Stimulated activated naive CD8-positive, alpha-beta T cell treated with anti-CD3 and anti-CD28 coated beads, Interleukin-15, amount 100 ng/mL, for 72 hours (primary cell): ENCODE measurements at regions not wholly inside any gene's neighbourhood (a gene's known extent, or its start where the extent isn't known, plus 50 kb on each side); places are given as distances from the start of the nearest gene placed in this dataset.

Source experiments
- ATAC-seq: fragments of 150-1000 bp; cut with Tn5 transposase; 2 replicates; pipeline ENCODE4 v1.10.0; 2021; ENCODE audit warnings: mild to moderate bottlenecking, moderate library complexity
- DNase-seq, 2 donors: peaks; one replicate each; pipeline ENCODE4 v3.0.0; 2021 to 2022
- H3K27ac Mint-ChIP-seq, 2 donors: one replicate each; pipeline ENCODE4 v1.8.0; 2022; ENCODE audit warnings: mild to moderate bottlenecking in 2 of 2, mixed read lengths in 2 of 2, moderate library complexity in 2 of 2
- H3K27me3 Mint-ChIP-seq: one replicate; pipeline ENCODE4 v1.8.0; 2022; ENCODE audit warnings: mixed read lengths
- H3K4me1 Mint-ChIP-seq: one replicate; pipeline ENCODE4 v1.8.0; 2022; ENCODE audit warnings: mild to moderate bottlenecking, mixed read lengths
- H3K4me3 Mint-ChIP-seq, 2 donors: one replicate each; pipeline ENCODE4 v1.8.0; 2022; ENCODE audit warnings: mild to moderate bottlenecking in 2 of 2, mixed read lengths in 2 of 2, moderate library complexity in 1 of 2
- H3K9me3 Mint-ChIP-seq, 2 donors: one replicate each; pipeline ENCODE4 v1.8.0; 2022; ENCODE audit warnings: mixed read lengths in 2 of 2

DNA sequence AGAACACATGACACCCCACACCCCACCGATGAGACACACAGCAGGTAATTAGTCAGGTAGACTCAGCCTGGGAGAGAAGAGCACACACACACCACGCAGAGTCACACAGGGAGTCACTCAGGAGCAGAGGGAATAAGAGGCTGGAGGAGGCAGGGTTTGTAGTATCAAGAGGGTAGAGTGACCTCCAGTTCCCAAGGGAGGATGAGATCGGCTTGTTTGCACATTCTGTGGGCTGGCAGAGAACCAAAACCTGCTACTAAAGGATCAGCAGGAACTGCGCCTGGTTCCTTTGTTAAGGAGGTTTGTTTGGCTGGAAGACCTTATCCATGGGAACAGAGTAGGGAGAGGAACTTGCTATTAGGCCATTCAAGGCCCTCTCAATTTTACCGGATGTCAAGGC, 281.4 kb upstream of the SLCO3A1 start:
- DNase-seq: no peak
- H3K9me3 Mint-ChIP-seq: peaks cover 0 to 7% of the 10 kb centered on the region in 2 donors
- peaks cover 15% of the 10 kb centered on the region for H3K27me3 Mint-ChIP-seq
- H3K27ac Mint-ChIP-seq: peak overlapping the region; percentile 10 to 16
- no peaks in the 10 kb centered on the region for H3K4me1 Mint-ChIP-seq
- no peak overlapping the region for H3K4me3 Mint-ChIP-seq
- ATAC-seq: no peak

DNA sequence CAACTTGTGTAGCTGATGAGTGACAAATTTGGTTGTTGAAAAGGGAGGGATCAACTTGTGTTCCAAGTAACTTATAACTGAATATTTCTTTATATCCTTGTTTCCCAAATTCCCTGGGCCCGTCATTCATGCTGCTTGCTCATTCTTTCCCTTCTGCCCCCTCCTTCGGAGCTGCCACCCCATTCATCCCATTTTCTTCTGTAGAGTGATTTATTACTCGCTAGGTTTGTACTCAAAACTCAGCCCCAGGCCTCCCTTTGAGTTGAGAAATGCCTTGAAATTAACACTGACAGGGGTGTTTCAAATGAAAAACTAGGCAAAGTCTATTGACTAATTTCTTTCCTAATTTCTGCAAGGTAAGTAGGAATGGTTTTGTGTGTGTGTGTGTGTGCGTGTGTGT, 277.4 kb upstream of the SLCO3A1 start:
- H3K9me3 Mint-ChIP-seq: peaks cover 0 to 7% of the 10 kb centered on the region in 2 donors
- no peak overlapping the region for H3K4me3 Mint-ChIP-seq
- no peaks in the 10 kb centered on the region for H3K4me1 Mint-ChIP-seq
- ATAC-seq (no peak), DNase-seq (no peak)
- no peak overlapping the region for H3K27ac Mint-ChIP-seq
- no peaks in the 10 kb centered on the region for H3K27me3 Mint-ChIP-seq

DNA sequence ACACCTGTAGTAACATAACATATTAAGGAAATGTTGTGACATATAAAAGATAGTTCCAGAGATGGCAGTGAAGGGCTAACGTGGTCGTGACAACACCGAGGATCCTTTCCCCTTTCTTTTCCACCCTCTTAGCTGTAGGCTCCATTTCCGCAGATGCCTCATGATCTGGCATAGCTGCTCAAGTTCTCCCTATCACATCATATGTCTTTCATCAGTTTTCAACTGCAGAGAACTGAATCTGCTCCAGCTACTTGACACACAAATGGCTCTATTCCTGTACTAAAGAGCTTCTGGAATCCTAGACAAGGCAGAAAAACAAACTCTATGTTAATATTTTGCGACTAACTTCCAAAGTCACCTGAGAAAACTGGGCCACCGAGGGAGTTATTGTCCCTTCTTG, 275.0 kb upstream of the SLCO3A1 start:
- ATAC-seq (no peak), DNase-seq (no peak)
- Mint-ChIP-seq H3K27me3 (no peaks in the 10 kb centered on the region), H3K4me1 (no peaks in the 10 kb centered on the region), H3K9me3 (peaks cover 0 to 7% of the 10 kb centered on the region in 2 donors), H3K27ac (no peak overlapping the region), H3K4me3 (no peak overlapping the region)

DNA sequence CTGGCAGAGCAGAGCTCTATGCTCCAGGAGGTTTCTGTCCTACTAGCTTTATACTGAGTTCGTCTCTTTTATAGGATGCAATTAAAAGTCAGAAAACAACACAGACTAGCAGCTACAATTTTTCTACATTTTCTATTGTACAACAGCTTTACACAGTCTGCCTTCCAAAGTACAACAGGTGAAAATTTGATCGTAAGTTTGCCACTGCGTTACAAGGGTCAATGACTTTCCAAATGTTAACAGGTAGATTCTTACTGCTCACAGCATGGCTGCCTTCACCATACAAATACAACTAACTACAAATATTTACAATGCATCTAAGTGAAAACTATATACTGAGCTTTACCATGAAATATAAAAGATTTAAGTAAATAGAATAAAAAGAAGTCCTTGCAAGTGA, 268.6 kb upstream of the SLCO3A1 start:
- DNase-seq: no peak
- Mint-ChIP-seq H3K9me3 (peaks cover 0 to 14% of the 10 kb centered on the region in 2 donors), H3K4me3 (no peak overlapping the region), H3K27ac (no peak overlapping the region), H3K27me3 (no peaks in the 10 kb centered on the region), H3K4me1 (no peaks in the 10 kb centered on the region)
- ATAC-seq: no peak

DNA sequence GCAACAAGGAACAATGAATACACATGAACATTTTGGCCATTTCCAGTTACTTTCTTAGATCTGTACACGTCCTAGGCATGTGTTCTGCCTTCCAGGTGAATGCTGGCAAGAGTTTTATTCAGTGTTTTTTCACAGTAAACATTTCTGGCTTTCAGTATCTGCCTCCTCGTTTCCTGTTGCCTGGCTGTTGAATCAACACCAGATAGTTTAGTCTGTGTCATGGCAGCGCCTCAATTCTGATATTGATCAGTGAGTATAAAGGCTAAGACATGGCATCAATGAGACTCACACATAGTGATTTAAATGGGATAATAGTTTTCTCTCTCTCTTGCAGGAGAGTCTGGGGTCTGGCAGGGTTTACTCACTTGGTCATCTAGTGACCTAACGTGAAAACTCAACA, 266.9 kb upstream of the SLCO3A1 start:
- Mint-ChIP-seq H3K4me1 (no peaks in the 10 kb centered on the region), H3K4me3 (no peak overlapping the region), H3K27me3 (no peaks in the 10 kb centered on the region), H3K27ac (no peak overlapping the region), H3K9me3 (peaks cover 0 to 14% of the 10 kb centered on the region in 2 donors)
- DNase-seq (no peak), ATAC-seq (no peak)

DNA sequence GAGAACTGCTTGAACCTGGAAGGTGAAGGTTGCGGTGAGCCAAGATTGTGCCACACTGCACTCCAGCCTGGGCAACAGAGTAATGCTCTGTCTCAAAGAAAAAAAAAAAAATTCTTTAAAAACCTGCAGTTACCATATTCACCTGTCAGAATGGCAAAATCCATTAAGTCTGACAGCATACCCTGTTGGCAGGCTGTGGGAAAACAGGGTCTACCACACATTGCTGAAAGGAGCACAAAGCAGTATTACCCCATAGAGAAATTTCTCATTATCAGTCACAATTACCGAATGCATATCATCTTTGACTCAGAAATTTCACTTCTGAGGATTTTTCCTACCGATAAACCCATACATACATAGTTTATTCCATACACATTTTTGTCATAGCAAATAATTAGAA, 264.1 kb upstream of the SLCO3A1 start:
- DNase-seq (no peak), ATAC-seq (peak; percentile 58)
- H3K4me3 Mint-ChIP-seq: no peak overlapping the region
- H3K4me1 Mint-ChIP-seq: no peaks in the 10 kb centered on the region
- no peaks in the 10 kb centered on the region for H3K27me3 Mint-ChIP-seq
- no peak overlapping the region for H3K27ac Mint-ChIP-seq
- peaks cover 0 to 7% of the 10 kb centered on the region in 2 donors for H3K9me3 Mint-ChIP-seq

DNA sequence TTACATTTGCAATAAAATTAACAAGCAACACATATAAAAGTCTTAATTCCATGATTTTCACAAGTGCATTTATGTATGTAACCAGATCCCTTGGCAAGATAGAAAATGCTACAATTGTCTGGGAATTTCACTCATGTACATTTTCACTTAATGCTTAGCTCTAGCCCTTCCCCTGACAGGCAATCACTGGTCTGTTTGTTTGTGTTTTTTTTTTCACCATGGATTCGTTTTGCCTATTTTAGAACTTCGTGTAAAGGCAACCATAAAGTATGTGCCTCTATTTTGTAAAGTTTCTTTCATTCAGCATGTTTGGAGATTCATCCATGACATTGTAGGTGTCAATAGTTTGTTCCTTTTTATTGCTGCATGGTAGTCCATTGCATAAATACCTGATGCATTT, 260.9 kb upstream of the SLCO3A1 start:
- Mint-ChIP-seq H3K4me3 (no peak overlapping the region), H3K27me3 (no peaks in the 10 kb centered on the region), H3K9me3 (no peaks in the 10 kb centered on the region), H3K4me1 (no peaks in the 10 kb centered on the region), H3K27ac (no peak overlapping the region)
- ATAC-seq: no peak
- no peak for DNase-seq

DNA sequence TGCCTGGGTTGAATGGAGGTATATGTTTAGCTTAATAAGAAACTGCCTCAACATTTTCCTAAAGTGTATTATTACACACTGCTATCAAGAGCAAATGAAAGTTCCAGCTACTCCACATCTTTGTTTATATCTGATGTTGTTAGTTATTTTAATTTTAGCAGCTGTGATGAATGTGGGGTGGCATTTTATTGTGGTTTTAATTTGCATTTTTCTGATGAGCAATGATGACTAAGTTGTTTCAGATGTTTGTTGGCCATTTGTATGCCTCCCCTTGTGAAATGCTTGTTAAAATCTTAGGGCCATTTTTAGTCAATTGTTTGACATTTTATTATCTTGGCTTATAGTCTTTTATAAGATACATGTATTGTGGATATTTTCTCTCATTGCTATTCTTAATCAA, 260.4 kb upstream of the SLCO3A1 start:
- H3K27ac Mint-ChIP-seq: no peak overlapping the region
- no peaks in the 10 kb centered on the region for H3K4me1 Mint-ChIP-seq
- ATAC-seq (no peak), DNase-seq (no peak)
- peaks cover 5% of the 10 kb centered on the region for H3K27me3 Mint-ChIP-seq
- H3K4me3 Mint-ChIP-seq: no peak overlapping the region
- no peaks in the 10 kb centered on the region for H3K9me3 Mint-ChIP-seq

DNA sequence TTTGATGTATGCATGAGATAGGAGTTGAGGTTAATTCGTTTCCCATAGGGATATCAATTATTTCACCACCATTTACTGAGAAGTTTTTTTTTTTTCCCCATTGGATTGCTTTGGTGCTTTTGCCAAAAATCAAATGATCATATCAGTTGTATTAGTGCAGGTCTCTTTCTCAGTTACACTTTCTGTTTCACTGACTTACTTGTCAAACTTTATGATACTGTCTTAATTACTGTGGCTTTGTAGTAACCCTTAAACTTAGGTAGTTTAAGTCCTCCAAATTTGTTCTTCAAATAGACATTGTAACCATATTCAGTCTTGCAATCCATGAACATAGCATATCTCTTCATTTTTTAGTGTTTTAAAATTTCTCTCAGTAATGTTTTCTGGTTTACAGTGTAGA, 259.9 kb upstream of the SLCO3A1 start:
- no peak for DNase-seq
- no peaks in the 10 kb centered on the region for H3K9me3 Mint-ChIP-seq
- peaks cover 9% of the 10 kb centered on the region for H3K27me3 Mint-ChIP-seq

DNA sequence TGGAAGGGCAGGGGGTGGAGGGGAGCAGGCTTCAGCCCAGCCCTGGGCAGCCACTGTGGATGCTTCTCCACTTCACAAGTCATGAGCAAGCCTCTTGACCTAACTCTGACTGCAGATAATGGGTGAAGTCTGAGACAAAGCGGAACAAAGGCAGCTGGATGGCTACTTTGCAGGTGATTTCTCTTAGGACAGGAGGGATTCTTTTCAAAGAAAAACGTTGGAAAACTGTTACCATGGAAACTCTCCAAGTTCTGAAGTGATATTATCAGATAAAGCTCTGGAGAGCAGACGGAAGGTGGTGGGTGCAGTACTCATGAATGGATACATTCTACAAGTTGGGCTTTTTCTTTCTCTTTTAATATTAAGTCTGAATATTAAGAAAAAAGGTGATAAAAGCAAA, 254.2 kb upstream of the SLCO3A1 start:
- Mint-ChIP-seq H3K27me3 (peaks cover 9% of the 10 kb centered on the region), H3K27ac (no peak overlapping the region), H3K4me1 (no peaks in the 10 kb centered on the region), H3K4me3 (no peak overlapping the region), H3K9me3 (no peaks in the 10 kb centered on the region)
- ATAC-seq (no peak), DNase-seq (no peak)

More for the DNA sequence above, 259.9 kb upstream of the SLCO3A1 start:
- H3K4me1 Mint-ChIP-seq: no peaks in the 10 kb centered on the region
- H3K27ac Mint-ChIP-seq: no peak overlapping the region
- ATAC-seq: no peak
- H3K4me3 Mint-ChIP-seq: no peak overlapping the region

DNA sequence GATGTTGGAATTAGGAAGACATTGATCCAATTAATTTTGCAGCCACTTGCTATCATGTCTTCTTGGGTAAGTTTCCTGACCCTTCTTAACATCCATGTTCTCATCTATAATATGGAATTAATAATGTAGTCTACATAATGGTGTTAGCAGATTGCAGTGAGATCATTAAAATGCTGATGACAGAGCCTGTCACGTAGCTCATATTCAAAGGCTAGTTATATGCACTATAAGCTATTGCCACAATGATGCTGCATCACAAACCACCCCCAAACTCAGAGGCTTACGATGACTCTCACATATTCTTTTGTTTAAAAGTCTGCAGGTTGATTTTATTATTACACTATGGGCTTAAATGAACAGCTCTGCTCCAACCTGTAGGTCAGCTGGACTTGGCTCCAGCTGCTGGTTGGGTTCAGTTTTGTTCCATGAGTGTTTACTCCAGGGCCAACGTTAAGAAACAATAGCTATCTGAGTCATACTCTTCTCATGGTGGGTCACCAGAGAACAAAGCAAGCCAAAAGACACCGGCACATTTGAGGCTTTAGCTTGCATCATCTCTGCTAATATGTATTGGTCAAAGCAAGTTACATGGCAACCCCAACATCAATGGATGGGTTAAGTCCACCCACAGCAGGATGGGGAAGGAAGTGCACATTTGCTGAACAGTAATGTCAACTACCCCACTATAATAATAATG, 250.0 kb upstream of the SLCO3A1 start:
- Mint-ChIP-seq H3K4me1 (no peaks in the 10 kb centered on the region), H3K27me3 (no peaks in the 10 kb centered on the region), H3K9me3 (no peaks in the 10 kb centered on the region), H3K27ac (no peak overlapping the region), H3K4me3 (no peak overlapping the region)
- ATAC-seq (no peak), DNase-seq (no peak)

DNA sequence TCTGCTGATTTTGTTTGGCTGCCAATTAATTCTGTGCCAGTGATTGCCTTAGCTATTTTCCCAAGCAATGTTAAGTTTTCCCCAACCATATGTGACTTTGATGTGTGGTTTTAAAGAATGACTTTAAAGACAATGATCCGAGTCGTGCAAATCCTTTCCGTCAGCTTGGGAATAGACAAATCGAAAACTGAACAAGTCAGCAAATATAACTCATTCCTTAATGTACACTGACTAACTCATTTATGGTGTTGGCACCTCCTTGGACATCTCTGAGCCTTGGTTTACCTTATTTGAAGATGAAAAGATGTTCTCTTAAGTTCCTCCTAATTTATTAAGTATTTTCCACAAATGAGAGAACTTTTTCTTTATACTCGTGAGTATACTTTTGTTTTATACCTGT, 249.4 kb upstream of the SLCO3A1 start:
- Mint-ChIP-seq H3K27ac (no peak overlapping the region), H3K27me3 (no peaks in the 10 kb centered on the region), H3K4me3 (no peak overlapping the region), H3K4me1 (no peaks in the 10 kb centered on the region), H3K9me3 (no peaks in the 10 kb centered on the region)
- ATAC-seq: no peak
- no peak for DNase-seq

DNA sequence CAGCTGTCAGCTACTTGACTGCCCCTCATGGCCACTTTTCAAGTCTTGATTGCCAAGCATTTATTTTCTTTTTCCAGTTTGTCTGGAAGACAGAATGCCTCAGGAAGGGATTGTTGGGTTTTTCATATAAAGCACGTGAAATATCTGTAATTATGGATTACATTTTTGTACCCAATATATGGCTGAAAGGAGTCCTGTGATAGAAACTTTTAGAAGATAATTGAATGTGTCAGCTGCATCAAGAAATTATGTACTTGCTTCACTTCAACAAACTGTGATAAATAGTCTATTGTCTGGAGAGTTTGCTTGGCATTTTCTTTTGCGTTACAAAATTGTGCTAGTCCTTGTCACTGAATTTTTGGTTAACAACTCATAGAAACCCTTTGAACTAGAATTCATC, 247.9 kb upstream of the SLCO3A1 start:
- Mint-ChIP-seq H3K27ac (no peak overlapping the region), H3K4me1 (no peaks in the 10 kb centered on the region), H3K27me3 (no peaks in the 10 kb centered on the region), H3K9me3 (no peaks in the 10 kb centered on the region), H3K4me3 (no peak overlapping the region)
- DNase-seq (no peak), ATAC-seq (no peak)

DNA sequence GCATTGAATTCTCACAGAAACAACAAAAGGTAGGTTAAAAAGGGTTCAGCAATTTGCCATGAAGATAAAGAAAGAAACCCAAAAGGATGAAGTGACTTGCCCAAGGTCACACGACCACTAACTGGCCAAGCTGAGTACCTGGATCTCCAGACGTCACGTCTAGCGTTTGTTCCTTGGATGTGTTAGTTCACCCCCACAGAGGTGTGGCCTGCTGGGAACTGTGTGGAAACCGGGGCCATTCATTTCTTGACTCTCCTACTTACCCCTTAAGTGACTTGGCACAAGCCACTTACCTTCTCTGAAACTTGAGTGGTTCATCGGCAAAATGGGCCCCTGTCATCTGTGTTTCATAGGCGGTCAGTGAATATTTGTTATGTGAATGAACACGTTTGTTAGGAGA, 244.3 kb upstream of the SLCO3A1 start:
- Mint-ChIP-seq H3K27me3 (no peaks in the 10 kb centered on the region), H3K4me3 (no peak overlapping the region), H3K4me1 (no peaks in the 10 kb centered on the region), H3K9me3 (no peaks in the 10 kb centered on the region), H3K27ac (no peak overlapping the region)
- ATAC-seq (no peak), DNase-seq (no peak)

DNA sequence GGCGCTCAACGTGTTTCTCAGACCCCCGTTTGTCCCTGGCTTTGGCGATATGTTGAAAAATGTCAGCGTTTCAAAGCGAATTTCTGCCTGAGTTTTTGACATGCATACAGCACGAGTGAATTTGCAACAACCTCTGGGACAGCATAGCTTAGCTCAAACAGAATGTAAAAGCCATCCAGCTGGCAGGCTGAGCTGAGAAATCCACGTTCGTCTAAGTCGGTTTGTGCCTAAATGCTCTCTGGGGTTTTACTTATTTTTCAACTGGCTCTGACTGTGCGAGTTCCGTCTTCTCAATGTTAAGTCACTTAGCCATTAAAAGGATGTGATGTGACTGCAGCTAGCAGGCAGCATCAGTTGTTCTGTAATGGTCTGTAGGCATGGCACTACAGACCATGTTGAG, 243.5 kb upstream of the SLCO3A1 start:
- no peak overlapping the region for H3K27ac Mint-ChIP-seq
- H3K27me3 Mint-ChIP-seq: no peaks in the 10 kb centered on the region
- H3K4me1 Mint-ChIP-seq: no peaks in the 10 kb centered on the region
- H3K4me3 Mint-ChIP-seq: no peak overlapping the region
- H3K9me3 Mint-ChIP-seq: no peaks in the 10 kb centered on the region
- no peak for ATAC-seq
- DNase-seq: no peak

DNA sequence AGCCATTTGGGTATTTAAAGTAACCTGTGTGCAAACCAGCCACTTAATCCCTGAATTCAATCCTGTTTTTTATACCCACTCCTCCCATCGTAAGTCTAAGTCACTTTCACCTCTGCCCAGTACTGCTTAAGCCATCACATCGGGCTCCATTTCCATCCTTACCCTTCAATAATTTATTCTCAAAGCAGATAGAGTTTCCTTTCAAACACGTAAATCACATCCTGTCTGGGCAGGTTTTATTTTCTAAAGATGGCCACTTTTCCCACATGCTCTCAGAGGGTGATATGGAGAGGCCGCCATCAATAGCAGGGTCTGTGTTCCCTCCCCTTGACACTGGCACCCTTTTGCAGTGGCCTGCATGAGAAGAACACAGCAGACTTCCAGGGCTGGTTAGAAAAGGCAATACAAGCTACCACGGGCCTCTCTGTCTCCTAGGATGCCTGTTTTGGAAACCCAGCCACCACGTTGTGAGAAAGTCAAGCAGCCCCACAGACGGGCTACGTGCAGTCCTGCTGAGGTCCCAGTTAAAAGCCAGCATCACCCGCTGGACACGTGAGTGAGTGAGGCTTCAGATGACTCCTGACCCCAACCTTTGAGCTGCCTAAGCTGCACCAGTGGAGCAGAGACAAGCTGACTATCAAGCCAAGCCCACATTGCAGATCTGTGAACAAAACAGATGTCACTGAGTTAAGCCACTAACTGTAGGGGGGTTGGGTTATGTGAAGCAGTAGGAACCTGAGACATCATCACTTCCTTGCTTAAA, 241.8 kb upstream of the SLCO3A1 start:
- Mint-ChIP-seq H3K27ac (no peak overlapping the region), H3K9me3 (peaks cover 0 to 4% of the 10 kb centered on the region in 2 donors), H3K27me3 (no peaks in the 10 kb centered on the region), H3K4me3 (no peak overlapping the region), H3K4me1 (no peaks in the 10 kb centered on the region)
- DNase-seq (no peak), ATAC-seq (no peak)

DNA sequence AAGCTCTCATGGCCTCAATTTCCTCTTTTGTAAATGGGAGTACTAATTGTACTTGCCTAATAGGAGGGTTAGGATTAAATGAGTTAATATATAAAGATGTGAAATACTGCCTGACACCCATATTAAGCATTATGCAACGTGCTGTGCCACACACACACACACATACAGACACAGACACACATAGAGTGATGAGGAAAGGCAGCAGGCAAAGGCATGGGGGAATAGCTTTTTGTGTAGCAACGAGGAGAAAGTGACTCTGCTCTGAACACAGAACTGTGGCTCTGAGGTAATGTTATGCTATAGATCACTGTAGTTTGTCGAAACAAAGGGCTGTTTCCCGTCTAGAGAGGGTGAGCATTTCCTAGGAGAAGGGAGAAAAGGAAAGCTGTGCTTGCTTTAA, 233.3 kb upstream of the SLCO3A1 start:
- no peaks in the 10 kb centered on the region for H3K4me1 Mint-ChIP-seq
- no peak overlapping the region for H3K4me3 Mint-ChIP-seq
- H3K27me3 Mint-ChIP-seq: no peaks in the 10 kb centered on the region
- peak overlapping the region in 1 of 2 donors; percentile 35 for H3K27ac Mint-ChIP-seq
- ATAC-seq: no peak
- no peak for DNase-seq
- peaks cover 11 to 13% of the 10 kb centered on the region in 2 donors for H3K9me3 Mint-ChIP-seq
